22Rv1 (cell line): ENCODE measurements at regions not wholly inside any gene's neighbourhood (a gene's known extent, or its start where the extent isn't known, plus 50 kb on each side); places are given as distances from the start of the nearest gene placed in this dataset.

ENCODE experiments used
- H3K27ac ChIP-seq: fragments of 450-650 bp; 2 replicates; pipeline ENCODE4 v1.5.1; 2017
- ZFX ChIP-seq: fragments of 450-650 bp; IDR thresholded peaks from 2 replicates; pipeline ENCODE4 v1.6.1; 2017; ENCODE audit warnings: antibody characterized with exemption, borderline replicate concordance
- TF ChIP-seq, protein P1 (sequence below): fragments of 450-650 bp; IDR thresholded peaks from 2 replicates; pipeline ENCODE4 v1.5.1; 2017; ENCODE audit warnings: mild to moderate bottlenecking

- no peak for TF ChIP-seq ZFX
- TF ChIP-seq, protein P1, sequence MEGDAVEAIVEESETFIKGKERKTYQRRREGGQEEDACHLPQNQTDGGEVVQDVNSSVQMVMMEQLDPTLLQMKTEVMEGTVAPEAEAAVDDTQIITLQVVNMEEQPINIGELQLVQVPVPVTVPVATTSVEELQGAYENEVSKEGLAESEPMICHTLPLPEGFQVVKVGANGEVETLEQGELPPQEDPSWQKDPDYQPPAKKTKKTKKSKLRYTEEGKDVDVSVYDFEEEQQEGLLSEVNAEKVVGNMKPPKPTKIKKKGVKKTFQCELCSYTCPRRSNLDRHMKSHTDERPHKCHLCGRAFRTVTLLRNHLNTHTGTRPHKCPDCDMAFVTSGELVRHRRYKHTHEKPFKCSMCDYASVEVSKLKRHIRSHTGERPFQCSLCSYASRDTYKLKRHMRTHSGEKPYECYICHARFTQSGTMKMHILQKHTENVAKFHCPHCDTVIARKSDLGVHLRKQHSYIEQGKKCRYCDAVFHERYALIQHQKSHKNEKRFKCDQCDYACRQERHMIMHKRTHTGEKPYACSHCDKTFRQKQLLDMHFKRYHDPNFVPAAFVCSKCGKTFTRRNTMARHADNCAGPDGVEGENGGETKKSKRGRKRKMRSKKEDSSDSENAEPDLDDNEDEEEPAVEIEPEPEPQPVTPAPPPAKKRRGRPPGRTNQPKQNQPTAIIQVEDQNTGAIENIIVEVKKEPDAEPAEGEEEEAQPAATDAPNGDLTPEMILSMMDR: no peak
- no peak overlapping the region for H3K27ac ChIP-seq
Observed at GRCh38 chr10:113230011-113230610, 280.1 kb downstream of the TCF7L2 start.

- no peak overlapping the region for H3K27ac ChIP-seq
- TF ChIP-seq, protein P1: no peak
- TF ChIP-seq ZFX: no peak
Observed at GRCh38 chr10:113232928-113233511, 283.0 kb downstream of the TCF7L2 start.

DNA sequence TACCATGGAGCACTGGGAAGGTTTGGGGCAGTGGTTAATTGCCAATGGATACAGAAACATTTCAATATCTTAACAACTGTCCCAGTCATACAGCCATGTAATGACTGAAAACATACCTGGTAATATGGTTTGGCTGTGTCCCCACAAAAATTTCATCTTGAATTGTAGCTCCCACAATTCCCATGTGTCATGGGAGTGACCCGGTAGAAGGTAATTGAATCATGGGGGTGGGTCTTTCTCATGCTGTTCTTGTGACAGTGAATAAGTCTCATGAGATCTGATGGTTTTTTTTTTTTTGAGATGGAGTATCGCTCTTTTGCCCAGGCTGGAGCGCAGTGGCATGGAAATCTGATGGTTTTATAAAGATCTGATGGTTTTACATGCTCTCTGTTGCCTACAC is 284.4 kb downstream of the TCF7L2 start:
- no peak overlapping the region for H3K27ac ChIP-seq
- TF ChIP-seq ZFX: no peak

GRCh38 chr10:113235508-113235907 is 285.5 kb downstream of the TCF7L2 start:
- TF ChIP-seq, protein P1: no peak
- TF ChIP-seq ZFX: no peak
- H3K27ac ChIP-seq: no peak overlapping the region

DNA sequence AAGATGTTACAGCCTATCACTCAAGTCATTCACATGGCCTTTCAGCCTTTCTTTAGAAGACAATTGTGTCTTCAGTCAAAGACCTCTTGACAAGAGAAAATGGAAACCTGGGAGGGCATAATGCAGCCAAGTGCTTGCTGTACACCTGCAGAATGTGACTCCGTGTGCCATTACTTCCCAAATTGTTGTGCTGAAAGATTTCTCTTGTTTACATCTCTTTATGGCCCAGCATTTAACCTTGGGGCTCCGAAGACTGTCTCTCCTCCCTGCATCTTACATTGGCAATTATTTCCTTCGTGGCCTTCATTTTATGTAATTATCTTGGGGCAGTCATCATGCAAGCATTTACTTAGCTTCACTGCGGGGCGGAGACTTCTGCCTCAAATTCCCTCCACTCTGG is 287.0 kb downstream of the TCF7L2 start:
- H3K27ac ChIP-seq: no peak overlapping the region
- no peak for TF ChIP-seq ZFX
- TF ChIP-seq, protein P1: no peak

GRCh38 chr10:113239566-113240350 is 289.7 kb downstream of the TCF7L2 start:
- no peak overlapping the region for H3K27ac ChIP-seq
- no peak for TF ChIP-seq ZFX
- TF ChIP-seq, protein P1: no peak

DNA sequence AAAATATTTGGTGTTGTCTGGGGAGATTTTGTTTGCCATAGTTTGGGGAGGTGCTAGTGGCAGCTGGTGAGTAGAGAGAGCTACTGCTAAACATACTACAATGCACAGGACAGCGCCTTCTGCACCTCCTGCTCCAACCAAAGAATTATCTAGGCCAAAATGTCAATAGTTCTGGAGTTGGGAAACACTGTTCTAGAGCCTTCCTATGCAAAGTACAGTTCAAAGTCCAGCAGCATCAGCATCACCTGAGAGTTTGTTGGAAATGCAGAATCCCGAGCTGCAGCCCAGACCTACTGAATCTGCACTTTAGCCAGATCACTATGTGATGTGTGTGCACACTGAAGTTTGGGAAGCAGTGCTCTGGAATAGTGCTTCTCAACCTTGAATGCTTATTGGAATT is 290.7 kb downstream of the TCF7L2 start:
- TF ChIP-seq ZFX: no peak
- TF ChIP-seq, protein P1: no peak
- no peak overlapping the region for H3K27ac ChIP-seq
